GM12891 (cell line): ENCODE measurements at regions not wholly inside any gene's neighbourhood (a gene's known extent, or its start where the extent isn't known, plus 50 kb on each side); places are given as distances from the start of the nearest gene placed in this dataset.

Source experiments
- PAX5 ChIP-seq: IDR thresholded peaks from 2 replicates; pipeline ENCODE4 v1.6.1; 2011; ENCODE audit warnings: low read length, moderate library complexity, mild to moderate bottlenecking; ENCODE audit not compliant: insufficient read depth, severe bottlenecking
- POLR2A ChIP-seq: IDR thresholded peaks from 2 replicates; pipeline ENCODE4 v1.6.1; 2011; ENCODE audit warnings: low read depth, low read length, control low read depth
- POLR2AphosphoS5 ChIP-seq: IDR thresholded peaks from 2 replicates; pipeline ENCODE4 v1.6.1; 2011; ENCODE audit warnings: low read depth, low read length, control low read depth
- SPI1 ChIP-seq: IDR thresholded peaks from 2 replicates; pipeline ENCODE4 v1.6.1; 2011; ENCODE audit warnings: low read depth, low read length, control low read depth
- TAF1 ChIP-seq: IDR thresholded peaks from 2 replicates; pipeline ENCODE4 v1.6.1; 2011; ENCODE audit warnings: low read depth, low read length, control low read depth

- TF ChIP-seq TAF1 = no peak
- no peak for TF ChIP-seq POLR2A
- TF ChIP-seq POLR2AphosphoS5 = no peak
- no peak for TF ChIP-seq SPI1
- no peak for TF ChIP-seq PAX5
These were observed 1066.1 kb downstream of the FLRT2 start for GRCh38 chr14:86596024-86596423.
